Esophagus muscularis mucosa (tissue), 4 donors: ENCODE measurements at regions not wholly inside any gene's neighbourhood (a gene's known extent, or its start where the extent isn't known, plus 50 kb on each side); places are given as distances from the start of the nearest gene placed in this dataset.

Experiments used
- DNase-seq: peaks from one replicate; pipeline ENCODE4 v3.0.0-alpha.2; 2017; ENCODE audit errors: extremely low spot score
- H3K27ac ChIP-seq, 4 donors: fragments of 200-600 bp; sonication (generic); replicated peaks in 1 of 4; 1 replicate in 3 of 4; 2 replicates in 1 of 4; pipeline ENCODE4 v1.5.1; 2016 to 2019; ENCODE audit warnings: mild to moderate bottlenecking in 1 of 4
- H3K27me3 ChIP-seq, 4 donors: fragments of 200-600 bp; sonication (generic); one replicate each; pipeline versions ENCODE4 v1.5.1 to v1.6.0; 2016 to 2019
- H3K36me3 ChIP-seq, 4 donors: fragments of 200-600 bp; sonication (generic); one replicate each; pipeline ENCODE4 v1.5.1; 2016 to 2019
- H3K4me1 ChIP-seq, 4 donors: fragments of 200-600 bp; sonication (generic); one replicate each; pipeline ENCODE4 v1.5.1; 2016 to 2019
- H3K4me3 ChIP-seq, 4 donors: fragments of 200-600 bp; sonication (generic); 1 replicate in 2 of 4; 2 replicates in 2 of 4; pipeline ENCODE4 v1.5.1; 2016 to 2019; ENCODE audit warnings: mild to moderate bottlenecking in 4 of 4, moderate library complexity in 1 of 4
- H3K9me3 ChIP-seq, 4 donors: fragments of 200-600 bp; sonication (generic); 1 replicate in 3 of 4; 2 replicates in 1 of 4; pipeline ENCODE4 v1.5.1; 2016 to 2019
- EP300 ChIP-seq: sonication (generic); formaldehyde crosslinking; IDR thresholded peaks from one replicate; pipeline ENCODE4 v1.6.1; 2017; ENCODE audit warnings: antibody characterized with exemption
- POLR2A ChIP-seq: fragments of 450-650 bp; IDR thresholded peaks from one replicate; pipeline ENCODE4 v1.6.1; 2017; ENCODE audit warnings: antibody characterized with exemption, moderate library complexity, mild to moderate bottlenecking, low read depth
- POLR2AphosphoS5 ChIP-seq, 2 donors: sonication (generic); formaldehyde crosslinking; IDR thresholded peaks; one replicate each; pipeline ENCODE4 v1.6.1; 2017; ENCODE audit warnings: antibody characterized with exemption in 2 of 2
- WGBS: methylation state at CpG from one replicate; pipeline ENCODE4 v1.1.5; 2018; 5-methylcytosine and 5-hydroxymethylcytosine counted together
- intact Hi-C: fragments of 100-400 bp; cut with DNase I; formaldehyde crosslinking; loops from one replicate; pipeline ENCODE4 v1.15.1; 2023
- TF ChIP-seq, protein P1 (sequence below), 3 experiments: fragments of 200-600 bp in 2 of 3; fragments of 450-650 bp in 1 of 3; sonication (generic) in 2 of 3; IDR thresholded peaks; one replicate each; pipeline ENCODE4 v1.5.1; 2017 to 2019; ENCODE audit warnings: antibody characterized with exemption in 3 of 3, mild to moderate bottlenecking in 2 of 3, moderate library complexity in 1 of 3

DNA sequence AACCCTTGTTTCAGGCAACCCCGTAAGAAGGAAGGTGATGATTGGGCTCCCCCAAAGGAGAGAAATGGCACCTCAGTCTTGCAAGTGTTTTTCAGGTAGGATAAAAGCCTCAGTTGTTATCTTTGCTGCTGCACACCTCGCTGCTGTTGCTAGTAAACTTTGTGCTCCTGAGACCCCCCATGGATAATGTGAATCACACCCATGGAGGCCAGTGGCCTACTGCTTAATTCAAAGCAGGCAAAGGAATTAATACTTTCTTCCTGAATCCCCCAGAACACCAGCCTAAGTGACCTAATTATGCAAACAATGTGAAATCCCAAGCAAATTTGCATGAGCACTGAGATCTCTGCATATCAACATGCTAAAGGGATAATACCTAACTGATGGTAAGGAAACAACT lies 337.5 kb downstream of the GRIA2 start:
- DNase-seq: no peak
- no peak overlapping the region for H3K27ac ChIP-seq
- no peaks in the 10 kb centered on the region for H3K27me3 ChIP-seq
- no peak for TF ChIP-seq POLR2AphosphoS5 (IDR thresholded peaks at IDR 0.05)
- TF ChIP-seq EP300: no peak
- TF ChIP-seq, protein P1, sequence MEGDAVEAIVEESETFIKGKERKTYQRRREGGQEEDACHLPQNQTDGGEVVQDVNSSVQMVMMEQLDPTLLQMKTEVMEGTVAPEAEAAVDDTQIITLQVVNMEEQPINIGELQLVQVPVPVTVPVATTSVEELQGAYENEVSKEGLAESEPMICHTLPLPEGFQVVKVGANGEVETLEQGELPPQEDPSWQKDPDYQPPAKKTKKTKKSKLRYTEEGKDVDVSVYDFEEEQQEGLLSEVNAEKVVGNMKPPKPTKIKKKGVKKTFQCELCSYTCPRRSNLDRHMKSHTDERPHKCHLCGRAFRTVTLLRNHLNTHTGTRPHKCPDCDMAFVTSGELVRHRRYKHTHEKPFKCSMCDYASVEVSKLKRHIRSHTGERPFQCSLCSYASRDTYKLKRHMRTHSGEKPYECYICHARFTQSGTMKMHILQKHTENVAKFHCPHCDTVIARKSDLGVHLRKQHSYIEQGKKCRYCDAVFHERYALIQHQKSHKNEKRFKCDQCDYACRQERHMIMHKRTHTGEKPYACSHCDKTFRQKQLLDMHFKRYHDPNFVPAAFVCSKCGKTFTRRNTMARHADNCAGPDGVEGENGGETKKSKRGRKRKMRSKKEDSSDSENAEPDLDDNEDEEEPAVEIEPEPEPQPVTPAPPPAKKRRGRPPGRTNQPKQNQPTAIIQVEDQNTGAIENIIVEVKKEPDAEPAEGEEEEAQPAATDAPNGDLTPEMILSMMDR (IDR thresholded peaks at IDR 0.05): no peak
- TF ChIP-seq POLR2A: no peak
- no peaks in the 10 kb centered on the region for H3K9me3 ChIP-seq
- no peaks in the 10 kb centered on the region for H3K36me3 ChIP-seq
- intact Hi-C loops: no loop called here
- no peaks in the 10 kb centered on the region for H3K4me1 ChIP-seq
- H3K4me3 ChIP-seq: no peak overlapping the region
- 73% methylated on average over 2 of the region's 2 CpGs for WGBS

DNA sequence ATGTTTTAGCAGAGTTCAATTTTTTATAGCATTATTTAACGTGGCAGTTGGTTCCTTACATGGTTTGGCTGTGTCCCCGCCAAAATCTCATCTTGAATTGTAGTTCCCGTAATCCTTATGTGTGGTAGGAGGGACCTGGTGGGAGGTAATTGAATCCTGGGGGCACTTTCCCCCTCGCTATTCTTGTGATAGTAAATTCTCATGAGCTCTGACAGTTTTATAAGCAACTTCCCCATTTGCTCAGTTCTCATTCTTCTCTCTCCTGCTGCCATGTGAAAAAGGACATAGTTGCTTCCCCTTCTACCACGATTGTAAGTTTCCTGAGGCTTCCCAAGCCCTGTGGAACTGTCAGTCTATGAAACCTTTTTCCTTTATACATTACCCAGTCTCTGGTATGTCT lies 329.5 kb downstream of the GRIA2 start:
- no peaks in the 10 kb centered on the region for H3K9me3 ChIP-seq
- intact Hi-C loops: no loop called here
- no peak overlapping the region for H3K27ac ChIP-seq
- no peaks in the 10 kb centered on the region for H3K36me3 ChIP-seq
- H3K27me3 ChIP-seq: no peaks in the 10 kb centered on the region
- DNase-seq: no peak
- H3K4me3 ChIP-seq: no peak overlapping the region
- no peaks in the 10 kb centered on the region for H3K4me1 ChIP-seq
- TF ChIP-seq EP300 (no peak), POLR2A (no peak), POLR2AphosphoS5 (IDR thresholded peaks at IDR 0.05) (no peak)
- TF ChIP-seq, protein P1 (IDR thresholded peaks at IDR 0.05): no peak
- WGBS: 81% methylated on average over 5 of the region's 5 CpGs

DNA sequence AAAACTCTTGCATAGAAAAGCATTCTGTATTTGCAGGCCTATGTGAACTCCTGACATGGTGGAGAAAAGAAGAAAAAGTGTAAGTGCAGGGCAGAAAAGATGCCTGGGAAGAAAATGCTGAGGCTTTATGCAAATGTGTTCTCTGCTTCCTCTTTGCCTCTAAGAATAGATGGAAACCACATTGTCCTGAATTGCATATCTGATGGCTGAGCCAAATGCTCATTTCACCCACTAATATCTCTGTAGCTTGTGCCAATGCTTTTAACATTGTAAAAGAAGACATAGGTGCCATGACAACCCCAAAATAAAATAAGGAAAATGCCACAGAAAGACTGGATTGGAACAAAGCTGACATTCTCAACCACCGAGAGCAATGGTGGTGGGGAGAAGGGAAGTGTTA lies 307.4 kb downstream of the GRIA2 start:
- Histone ChIP-seq H3K4me3 (no peak overlapping the region), H3K9me3 (peaks cover 0 to 18% (median 10%) of the 10 kb centered on the region in 4 donors), H3K27me3 (no peaks in the 10 kb centered on the region), H3K36me3 (no peaks in the 10 kb centered on the region), H3K4me1 (no peaks in the 10 kb centered on the region), H3K27ac (no peak overlapping the region)
- intact Hi-C loops: no loop called here
- WGBS: 100% methylated on average over 1 of the region's 1 CpG
- TF ChIP-seq EP300: no peak
- TF ChIP-seq, protein P1 (IDR thresholded peaks at IDR 0.05): no peak
- no peak for TF ChIP-seq POLR2AphosphoS5 (IDR thresholded peaks at IDR 0.05)
- TF ChIP-seq POLR2A: no peak
- no peak for DNase-seq

DNA sequence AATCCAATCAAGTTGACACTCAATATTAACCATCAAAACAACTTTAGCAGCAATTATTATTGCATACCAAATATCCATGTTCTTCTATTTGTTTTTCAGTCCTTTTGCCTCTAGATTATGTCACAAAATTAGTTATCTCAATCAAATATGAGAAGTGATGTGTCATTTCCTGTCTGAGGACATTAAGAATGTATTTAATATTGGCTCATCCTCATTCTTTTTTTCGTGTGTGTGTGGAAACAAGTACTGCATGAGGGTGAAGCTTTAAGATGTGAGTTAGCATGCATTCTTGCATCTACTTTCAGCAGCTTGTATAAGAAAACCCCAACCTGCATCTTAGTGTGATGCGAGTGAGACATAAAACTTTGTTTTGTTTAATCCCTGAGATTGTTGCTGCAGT lies 301.4 kb downstream of the GRIA2 start:
- Histone ChIP-seq H3K4me3 (no peak overlapping the region), H3K36me3 (no peaks in the 10 kb centered on the region), H3K4me1 (no peaks in the 10 kb centered on the region), H3K27ac (no peak overlapping the region), H3K27me3 (no peaks in the 10 kb centered on the region), H3K9me3 (no peaks in the 10 kb centered on the region)
- TF ChIP-seq EP300: no peak
- intact Hi-C loops: no loop called here
- 71% methylated on average over 2 of the region's 2 CpGs for WGBS
- no peak for DNase-seq

DNA sequence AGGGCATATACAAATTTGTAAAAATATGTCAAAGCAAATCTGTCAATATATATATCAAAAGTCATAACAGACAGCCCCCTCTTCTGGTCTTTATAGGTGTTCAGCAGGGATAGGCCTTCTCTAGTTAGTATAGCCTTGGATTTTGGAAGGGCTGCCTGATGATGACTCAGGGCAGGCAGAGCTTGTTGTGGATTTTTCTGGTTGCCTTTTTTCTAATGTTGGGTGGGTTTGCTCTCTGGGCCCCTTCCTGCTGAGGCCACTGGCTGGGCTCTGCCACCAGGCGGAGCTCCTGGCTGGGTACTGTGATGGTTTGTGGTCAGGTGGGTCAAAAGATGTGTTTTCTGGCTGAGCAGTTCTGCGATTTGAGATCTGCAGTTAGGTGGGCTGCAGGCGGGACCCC lies 294.2 kb downstream of the GRIA2 start:
- no peak overlapping the region for H3K4me3 ChIP-seq
- H3K27ac ChIP-seq: no peak overlapping the region
- DNase-seq: no peak
- intact Hi-C loops: no loop called here
- H3K36me3 ChIP-seq: no peaks in the 10 kb centered on the region
- no peaks in the 10 kb centered on the region for H3K9me3 ChIP-seq
- no peaks in the 10 kb centered on the region for H3K27me3 ChIP-seq
- TF ChIP-seq, protein P1 (IDR thresholded peaks at IDR 0.05): no peak
- TF ChIP-seq POLR2AphosphoS5 (IDR thresholded peaks at IDR 0.05): no peak
- no peak for TF ChIP-seq EP300
- no peak for TF ChIP-seq POLR2A
- WGBS: 71% methylated on average over 3 of the region's 3 CpGs
- no peaks in the 10 kb centered on the region for H3K4me1 ChIP-seq
